ENCODE measurements at regions not wholly inside any gene's neighbourhood (a gene's known extent, or its start where the extent isn't known, plus 50 kb on each side); places are given as distances from the start of the nearest gene placed in this dataset.

DNA sequence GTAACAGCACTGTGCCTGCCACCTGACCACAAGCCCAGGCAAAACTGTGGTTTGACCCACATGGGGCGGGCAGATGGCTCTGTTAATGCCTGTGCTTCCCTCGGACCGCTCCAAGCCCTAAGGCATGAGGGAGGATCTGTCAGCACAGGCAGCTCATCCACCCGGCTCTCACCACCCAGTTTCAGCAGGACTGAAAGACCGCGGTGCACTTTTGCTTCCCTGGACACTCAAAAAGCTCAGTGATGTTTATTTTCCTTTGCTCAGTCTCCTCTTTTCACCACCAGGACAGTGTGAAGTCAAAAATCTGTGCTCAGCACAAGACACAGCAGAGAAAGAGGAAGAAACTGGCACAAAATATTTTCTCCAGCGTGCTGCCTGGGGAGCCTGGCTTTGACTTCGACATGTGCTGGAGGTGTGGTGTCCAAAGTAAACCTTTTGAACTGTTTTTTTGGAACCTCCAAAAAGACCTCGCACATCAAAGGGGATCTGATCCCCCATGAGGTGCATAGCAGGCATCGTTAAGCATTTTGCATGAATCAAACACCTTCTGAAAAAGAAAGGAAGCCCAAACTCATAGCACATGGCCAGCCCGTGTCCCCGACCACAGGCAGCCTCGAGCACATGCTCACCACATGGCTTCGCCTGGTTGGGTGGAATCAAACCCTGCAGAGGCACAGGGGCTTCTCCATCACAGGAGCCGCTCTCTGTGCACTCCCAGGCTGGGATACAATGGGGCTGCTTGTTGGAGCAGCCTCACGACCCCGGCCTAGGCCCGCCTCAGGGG is 441.7 kb upstream of the JARID2 start:
- no peak for DNase-seq

GRCh38 chr6:14804785-14805210 is 441.1 kb upstream of the JARID2 start:
- DNase-seq, result no peak

- DNase-seq, result no peak
Measured at GRCh38 chr6:14806101-14806500, 439.8 kb upstream of the JARID2 start.

- no peak for DNase-seq
Measured at GRCh38 chr6:14807130-14807529, 438.7 kb upstream of the JARID2 start.

DNA sequence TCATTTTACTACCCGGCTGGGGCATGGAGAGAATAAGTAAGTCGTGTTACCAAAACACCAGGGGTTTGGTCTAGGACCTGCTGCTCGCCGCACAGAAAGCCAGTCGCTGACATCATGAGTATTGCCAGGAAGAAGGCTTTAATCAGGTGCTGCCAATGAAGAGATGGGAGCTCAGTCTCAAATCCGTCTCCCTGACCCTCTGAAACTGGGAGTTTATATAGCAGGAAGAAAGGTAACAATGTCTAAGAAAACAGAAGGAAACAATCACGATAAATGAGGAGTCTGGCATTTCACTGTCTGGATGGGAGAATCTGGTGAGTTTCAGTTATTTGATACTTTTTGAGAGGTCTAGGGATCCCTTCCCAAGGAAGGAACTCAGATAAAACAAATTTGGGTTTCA is 437.9 kb upstream of the JARID2 start:
- DNase-seq, result no peak

DNA sequence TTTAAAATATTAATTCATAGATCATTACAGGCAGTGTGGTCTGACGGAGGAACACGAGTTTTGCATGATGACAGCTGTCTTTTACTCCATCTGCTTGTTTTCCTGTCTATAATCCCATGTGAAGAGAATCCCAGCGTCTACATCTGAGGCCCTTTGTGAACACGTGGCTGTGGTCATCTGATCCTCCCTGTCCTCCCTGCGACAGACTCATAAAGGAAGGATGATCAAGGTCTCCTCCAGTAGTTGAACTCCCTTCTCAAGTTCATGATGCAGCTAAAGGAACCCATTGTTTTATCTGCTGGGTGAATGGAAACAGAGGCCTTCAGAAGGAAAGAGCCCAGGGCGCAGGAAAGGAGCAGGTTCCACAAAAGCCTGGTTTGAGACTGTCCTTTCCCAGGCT is 435.8 kb upstream of the JARID2 start:
- no peak for DNase-seq

GRCh38 chr6:14811775-14812428 is 434.0 kb upstream of the JARID2 start:
- DNase-seq, result no peak

DNA sequence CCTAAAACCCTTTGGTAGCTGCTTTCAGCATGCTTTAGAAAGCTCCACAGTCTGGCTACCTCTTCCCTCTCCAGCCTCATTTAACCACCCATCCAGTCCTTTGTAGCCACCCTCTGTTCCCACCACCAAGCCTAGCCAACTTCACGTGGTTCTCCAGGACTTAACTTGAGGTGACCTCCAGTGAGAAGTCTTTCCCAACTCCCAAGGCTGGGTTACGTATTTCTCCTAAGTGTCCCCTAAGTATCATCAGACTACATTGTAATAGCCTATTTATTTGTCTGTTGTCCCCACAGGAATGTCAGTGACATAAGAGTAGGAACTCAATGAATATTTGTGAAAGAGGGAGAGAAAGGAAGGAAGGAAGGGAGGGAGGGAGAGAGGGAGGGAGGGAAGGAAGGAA is 431.9 kb upstream of the JARID2 start:
- DNase-seq, result no peak

- no peak for DNase-seq
Measured at GRCh38 chr6:14816116-14816859, 429.6 kb upstream of the JARID2 start.

DNA sequence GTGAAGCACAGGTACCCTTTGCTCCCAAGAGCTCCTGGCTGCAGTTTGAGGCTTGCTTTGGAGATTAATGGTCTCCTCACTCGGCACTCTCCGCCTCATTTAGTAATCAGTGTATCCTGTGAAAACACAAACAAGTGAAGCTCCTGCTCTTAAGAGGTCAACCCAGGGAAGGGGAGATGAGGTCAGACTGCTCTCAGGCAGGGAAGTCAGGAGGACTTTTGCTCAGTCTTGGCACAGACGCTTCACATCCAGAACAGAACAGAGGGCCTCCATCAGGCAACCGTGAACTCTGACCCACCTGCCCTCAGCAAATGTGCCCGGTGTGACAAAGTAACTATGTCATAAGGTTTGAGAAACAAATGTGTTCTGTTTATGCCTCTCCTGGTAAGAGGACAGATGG is 428.8 kb upstream of the JARID2 start:
- DNase-seq, result no peak

DNA sequence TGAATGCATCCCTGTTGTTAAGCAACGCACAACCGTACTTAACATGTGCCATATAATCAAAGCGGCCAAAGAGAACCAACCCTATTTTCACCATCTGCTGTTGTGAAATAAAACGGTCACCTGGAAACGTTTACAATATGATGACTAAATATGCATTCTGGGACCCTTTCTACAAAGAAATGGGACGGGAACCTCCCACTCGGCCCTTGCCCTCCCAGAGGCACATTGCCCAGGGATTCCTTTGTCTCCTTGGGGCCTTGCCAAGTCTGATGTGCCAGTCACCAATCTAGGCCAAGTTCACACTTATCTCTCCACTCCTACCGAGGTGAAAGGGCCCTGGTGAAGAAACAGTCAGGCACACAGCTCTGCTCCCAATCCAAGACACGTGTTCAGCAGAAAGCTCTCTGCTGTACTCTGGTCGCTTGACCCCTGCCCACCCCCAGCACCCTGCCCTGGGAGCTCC is 427.4 kb upstream of the JARID2 start:
- no peak for DNase-seq

GRCh38 chr6:14819001-14819400 is 426.9 kb upstream of the JARID2 start:
- DNase-seq, result no peak

DNA sequence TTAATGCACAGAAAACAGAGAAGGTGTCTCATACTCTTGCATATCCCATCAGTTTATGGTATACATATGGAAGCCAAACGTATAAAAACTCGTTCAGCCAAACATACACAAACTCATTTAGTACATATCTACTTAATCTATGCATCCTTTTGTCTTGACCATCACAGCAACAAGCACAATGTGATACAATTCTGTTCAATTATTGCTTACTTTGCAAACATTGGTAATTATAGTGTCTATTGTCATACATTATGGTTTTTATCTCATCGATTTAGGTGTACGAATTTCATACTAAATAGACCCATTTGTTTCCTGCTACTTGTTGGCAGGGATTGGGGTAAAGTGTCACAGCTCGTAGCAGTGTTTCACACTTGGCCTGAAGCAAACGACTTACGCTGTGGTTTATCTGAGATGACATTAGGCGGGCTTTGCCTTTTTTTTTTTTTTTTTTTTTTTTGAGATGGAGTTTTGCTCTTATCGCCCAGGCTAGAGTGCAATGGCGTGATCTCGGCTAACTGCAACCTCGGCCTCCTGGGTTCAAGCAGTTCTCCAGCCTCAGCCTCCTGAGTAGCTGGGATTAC is 425.9 kb upstream of the JARID2 start:
- DNase-seq, result no peak

DNA sequence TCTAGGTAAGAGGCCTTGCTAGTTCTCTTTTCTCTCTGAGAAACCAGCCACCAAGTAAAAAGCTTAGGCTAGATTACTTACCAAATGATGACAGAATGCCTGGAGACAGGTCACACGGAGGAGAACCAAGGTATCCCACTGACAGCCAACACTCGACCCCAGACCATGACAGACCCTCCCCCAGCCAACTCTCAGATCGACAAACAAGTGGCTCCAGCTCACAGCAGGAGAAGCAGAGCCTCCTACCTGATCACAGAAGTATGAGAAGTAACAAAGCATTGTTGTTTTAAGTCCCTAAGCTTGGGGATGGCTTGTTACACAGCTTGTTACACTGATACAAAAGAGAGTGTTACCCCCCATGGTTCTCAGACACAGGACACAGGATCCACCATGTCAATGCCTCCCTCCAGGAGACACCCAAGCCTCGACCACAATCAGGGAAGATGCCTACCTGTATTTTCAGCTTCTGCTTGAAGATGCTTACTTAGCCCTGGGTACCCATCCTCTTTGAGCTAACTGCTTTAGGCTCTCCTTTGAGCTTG is 423.8 kb upstream of the JARID2 start:
- no peak for DNase-seq

- no peak for DNase-seq
Measured at GRCh38 chr6:14822679-14823078, 423.2 kb upstream of the JARID2 start.

DNA sequence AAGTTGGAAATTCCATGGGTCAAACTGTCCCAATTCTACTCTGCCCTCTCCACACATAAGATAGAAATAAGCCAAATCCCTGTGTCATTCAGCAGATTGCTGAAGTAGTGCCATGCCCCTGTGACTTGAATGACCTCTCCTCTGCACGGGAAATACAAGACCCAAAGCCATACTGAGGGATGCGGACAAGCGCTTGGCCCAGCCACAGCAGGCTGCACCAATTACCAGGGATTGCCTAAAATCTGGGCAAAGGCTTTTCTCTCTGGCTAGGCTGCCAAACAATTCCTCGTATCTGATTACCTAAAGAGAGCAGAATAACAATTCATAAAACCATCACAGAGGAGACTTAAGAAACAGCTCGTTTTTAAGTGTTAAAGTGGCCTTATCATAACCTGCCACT is 421.8 kb upstream of the JARID2 start:
- no peak for DNase-seq

DNA sequence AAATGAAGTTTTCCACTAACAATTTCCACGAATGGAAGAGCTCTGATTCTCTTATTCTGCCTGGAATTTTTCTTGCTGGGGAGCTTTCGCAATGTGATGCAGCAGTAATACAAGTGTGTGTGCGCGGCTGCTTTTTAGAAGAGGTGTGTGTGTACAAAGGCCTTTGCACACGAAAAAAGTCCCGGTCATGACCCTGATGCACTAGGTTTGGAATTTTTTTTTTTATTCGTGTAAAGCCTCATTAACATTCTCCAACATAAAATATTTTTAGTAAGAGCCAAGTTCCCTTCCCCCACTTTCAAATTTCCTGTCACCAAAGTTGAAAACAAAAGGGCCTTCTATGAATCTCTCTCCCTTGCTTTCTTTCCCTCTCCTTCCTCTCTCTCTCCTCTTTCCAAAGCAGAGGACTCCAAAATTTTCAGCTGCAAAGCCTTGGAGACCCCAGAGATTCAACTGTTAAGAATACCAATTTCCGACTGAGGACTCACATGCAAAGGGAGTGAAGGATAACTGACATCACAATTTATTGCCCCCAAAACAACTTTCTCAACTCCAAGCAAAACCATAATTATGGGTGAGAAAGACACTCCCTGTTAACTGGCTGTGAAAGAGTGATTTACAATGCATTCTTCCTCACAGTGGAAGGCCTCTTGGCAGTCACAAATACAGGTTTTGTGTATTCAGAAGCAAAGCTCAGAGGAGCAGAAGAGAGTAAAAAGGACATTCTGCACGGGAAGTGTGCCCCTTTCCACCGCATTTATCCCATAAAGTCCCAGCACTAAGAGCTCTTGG is 421.2 kb upstream of the JARID2 start:
- DNase-seq, result no peak

GRCh38 chr6:14826456-14826855 is 419.4 kb upstream of the JARID2 start:
- no peak for DNase-seq

- no peak for DNase-seq
Measured at GRCh38 chr6:14827354-14827753, 418.5 kb upstream of the JARID2 start.

GRCh38 chr6:14828201-14828611 is 417.7 kb upstream of the JARID2 start:
- DNase-seq, result no peak

- DNase-seq, result no peak
Measured at GRCh38 chr6:14831070-14831469, 414.8 kb upstream of the JARID2 start.

- no peak for DNase-seq
Measured at GRCh38 chr6:14831937-14832336, 413.9 kb upstream of the JARID2 start.

Data from CD4-positive, alpha-beta T cell treated with Interleukin-21 for 1 hour (primary cell).